GM21367 (cell line): ENCODE measurements at regions not wholly inside any gene's neighbourhood (a gene's known extent, or its start where the extent isn't known, plus 50 kb on each side); places are given as distances from the start of the nearest gene placed in this dataset.
"Not testable (repeated sequence)": the region's sequence is repeated elsewhere in the genome, so short reads cannot be mapped to it uniquely, and the experiment has no call there.

ENCODE experiments used
- ATAC-seq: cut with Tn5 transposase; IDR thresholded peaks from one replicate; pipeline ENCODE4 v1.9.1; 2021; ENCODE audit not compliant: unreplicated experiment

GRCh38 chr12:9413862-9414261 is 193.9 kb downstream of the KLRB1 start:
- not testable (repeated sequence) for ATAC-seq

GRCh38 chr12:9412459-9412858 is 195.3 kb downstream of the KLRB1 start:
- not testable (repeated sequence) for ATAC-seq

GRCh38 chr12:9411616-9412268 is 196.0 kb downstream of the KLRB1 start:
- not testable (repeated sequence) for ATAC-seq

GRCh38 chr12:9407425-9407748 is 199.2 kb upstream of the PZP start:
- ATAC-seq, result not testable (repeated sequence)

DNA sequence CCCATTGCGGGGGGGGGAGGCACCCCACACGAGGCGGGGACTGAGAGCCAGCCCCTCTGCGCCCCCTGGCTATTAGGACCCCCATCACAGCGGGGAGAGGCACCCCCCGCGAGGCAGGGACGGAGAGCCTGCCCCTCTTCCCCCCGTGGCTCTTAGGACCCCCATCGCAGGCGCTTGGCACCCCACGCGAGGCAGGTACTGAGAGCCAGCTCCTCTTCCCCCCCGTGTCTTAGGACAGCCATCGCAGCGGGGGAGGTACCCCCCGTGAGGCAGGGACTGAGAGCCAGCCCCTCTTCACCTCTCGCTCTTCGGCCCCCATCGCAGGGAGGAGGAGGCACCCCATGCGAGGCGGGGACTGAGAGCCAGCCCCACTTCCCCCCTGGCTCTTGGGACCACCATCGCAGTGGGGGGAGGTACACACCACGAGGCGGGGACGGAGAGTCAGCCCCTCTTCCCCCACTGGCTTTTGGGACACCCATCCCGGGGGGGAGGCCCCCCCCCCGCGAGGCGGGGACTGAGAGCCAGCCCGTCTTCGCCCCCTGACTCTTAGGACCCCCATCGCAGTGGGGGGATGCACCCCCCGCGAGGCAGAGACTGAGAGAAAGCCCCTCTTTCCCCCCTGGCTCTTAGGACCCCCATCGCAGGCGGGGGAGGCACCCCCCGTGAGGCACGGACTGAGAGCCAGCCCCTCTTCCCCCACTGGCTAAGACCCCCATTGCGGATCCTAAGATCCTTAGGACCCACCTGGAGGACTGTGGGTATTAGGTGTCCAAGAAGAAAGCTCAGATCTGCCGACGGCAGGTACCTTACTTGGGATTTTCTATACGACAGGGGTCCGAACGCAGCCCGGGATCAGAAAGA is 198.6 kb upstream of the PZP start:
- ATAC-seq, result no peak

DNA sequence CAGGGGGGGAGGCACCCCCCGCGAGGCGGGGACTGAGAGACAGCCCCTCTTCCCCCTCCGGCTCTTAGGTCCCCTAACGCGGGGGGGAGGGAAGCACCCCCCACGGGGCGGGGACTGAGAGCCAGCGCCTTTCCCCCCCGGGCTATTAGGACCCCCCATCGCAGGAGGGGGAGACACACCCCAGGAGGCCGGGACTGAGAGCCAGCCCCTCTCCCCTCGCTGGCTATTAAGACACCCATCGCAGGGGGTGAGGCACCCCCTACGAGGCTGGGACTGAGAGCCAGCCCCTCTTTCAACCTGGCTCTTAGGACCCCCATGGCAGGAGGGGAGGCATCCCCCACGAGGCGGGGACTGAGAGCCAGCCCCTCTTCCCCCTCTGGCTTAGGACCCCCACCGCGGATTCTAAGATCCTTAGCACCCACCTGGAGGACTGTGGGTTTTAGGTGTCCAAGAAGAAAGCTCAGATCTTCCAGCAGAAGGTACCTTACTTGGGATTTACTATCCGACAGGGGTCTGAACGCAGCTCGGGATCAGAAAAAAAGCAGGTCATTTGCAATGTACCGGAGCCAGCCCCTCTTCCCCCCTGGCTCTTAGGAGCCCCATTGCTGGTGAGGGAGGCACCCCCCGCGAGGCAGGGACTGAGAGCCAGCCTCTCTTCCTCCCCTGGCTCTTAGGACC is 197.8 kb upstream of the PZP start:
- ATAC-seq, result no peak

GRCh38 chr12:9404469-9405260 is 196.5 kb upstream of the PZP start:
- no peak for ATAC-seq

DNA sequence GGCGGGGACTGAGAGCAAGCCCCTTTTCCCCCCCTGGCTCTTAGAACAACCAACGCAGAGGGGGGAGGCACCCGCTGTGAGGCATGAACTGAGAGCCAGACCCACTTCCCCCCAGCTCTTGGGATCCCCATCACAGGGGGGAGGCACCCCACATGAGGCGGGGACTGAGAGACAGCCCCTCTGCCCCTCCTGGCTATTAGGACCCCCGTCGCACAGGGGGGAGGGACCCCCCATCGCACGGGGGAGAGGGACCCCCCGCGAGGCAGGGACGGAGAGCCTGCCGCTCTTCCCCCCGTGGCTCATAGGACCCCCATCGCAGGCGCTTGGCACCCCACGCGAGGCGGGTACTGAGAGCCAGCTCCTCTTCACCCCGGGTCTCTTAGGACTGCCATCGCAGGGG is 195.8 kb upstream of the PZP start:
- no peak for ATAC-seq

DNA sequence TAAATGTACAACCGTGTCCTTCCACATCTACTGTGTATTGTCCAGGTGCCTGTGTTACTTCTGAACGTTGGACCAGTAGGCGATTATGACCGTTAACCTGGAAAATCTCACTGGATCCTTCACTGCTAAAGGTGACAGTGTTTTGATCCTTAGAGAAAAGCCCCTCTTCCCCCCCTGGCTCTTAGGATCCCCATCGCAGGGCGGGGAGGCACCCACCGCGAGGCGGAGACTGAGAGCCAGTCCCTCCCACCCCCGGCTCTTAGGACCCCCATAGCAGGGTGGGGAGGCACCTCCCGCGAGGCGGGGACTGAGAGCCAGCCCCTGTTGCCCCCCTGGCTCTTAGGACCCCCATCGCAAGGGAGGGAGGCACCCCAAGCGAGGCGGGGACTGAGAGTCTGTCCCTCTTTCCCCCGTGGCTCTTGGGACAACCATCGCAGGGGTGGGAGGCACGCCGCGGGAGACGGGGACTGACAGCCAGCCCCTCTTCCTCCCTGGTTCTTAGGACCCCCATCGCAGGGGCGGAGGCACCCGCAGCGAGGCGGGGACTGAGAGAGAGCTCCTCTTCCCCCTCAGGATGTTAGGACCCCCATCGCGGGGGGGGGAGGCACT is 194.3 kb upstream of the PZP start:
- not testable (repeated sequence) for ATAC-seq

- ATAC-seq, result not testable (repeated sequence)
These were observed 188.2 kb upstream of the PZP start for GRCh38 chr12:9396367-9396766.

GRCh38 chr12:9395220-9395619 is 187.0 kb upstream of the PZP start:
- ATAC-seq, result not testable (repeated sequence)

DNA sequence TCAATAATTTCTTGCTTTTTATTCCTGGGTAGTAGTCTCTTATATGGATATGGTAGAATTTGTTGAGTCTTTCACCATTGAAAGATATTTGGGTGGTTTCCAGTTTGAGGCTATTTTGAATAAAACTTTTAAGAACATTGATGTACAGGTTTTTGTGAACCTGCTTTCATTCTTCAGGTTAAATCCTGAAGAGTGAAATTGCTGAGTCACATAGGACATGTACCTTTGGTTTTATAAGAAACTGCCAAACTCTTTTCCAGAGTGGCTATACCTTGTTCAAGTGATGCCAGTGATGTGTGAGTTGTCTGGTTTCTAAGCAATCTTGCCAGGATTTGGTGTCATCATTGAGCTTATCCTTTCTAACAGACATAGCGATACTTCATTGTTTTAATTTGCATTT is 184.6 kb upstream of the PZP start:
- ATAC-seq, result no peak

DNA sequence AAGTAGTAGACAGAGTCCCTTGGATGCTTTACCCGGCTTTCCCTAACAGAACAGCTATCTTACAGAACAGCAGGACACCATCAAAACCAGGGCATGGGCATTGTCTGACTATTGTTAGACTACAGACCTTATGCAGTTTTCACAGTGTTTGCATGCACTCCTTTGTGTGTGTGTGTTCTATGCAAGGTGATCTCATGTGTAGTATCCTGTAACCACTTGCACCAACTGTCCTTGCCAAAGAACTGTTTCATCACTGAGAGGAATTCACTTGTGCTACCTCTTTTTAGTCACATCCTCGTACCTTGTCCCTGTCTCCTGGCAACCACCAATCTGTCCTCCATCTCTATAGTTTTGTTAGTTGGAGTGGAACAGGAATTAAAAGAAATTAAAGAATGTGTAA is 183.6 kb upstream of the PZP start:
- ATAC-seq, result no peak

GRCh38 chr12:9390761-9391160 is 182.6 kb upstream of the PZP start:
- ATAC-seq, result no peak

DNA sequence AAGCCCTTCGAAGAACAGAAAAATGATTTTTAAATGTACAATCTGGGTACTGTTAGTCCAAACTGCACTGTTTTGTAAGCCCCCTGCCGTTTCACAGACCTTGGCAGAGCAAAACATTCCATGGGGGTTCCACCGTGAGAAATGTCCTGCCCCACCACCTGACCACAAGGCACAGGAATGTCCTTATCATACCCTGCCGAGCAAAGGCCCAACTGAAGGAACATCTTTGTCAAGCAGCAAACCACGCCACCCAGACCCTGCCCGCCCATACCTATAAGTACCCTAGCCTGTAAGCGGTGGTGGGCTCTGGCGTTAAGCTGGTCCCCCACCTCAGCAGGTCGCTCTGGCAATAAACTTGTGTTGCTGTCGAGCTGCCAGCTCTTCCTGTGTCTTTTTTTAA is 181.6 kb upstream of the PZP start:
- ATAC-seq, result no peak

- ATAC-seq, result no peak
These were observed 180.2 kb upstream of the PZP start for GRCh38 chr12:9388379-9388778.

GRCh38 chr12:9387450-9387849 is 179.3 kb upstream of the PZP start:
- no peak for ATAC-seq

GRCh38 chr12:9383585-9383984 is 175.4 kb upstream of the PZP start:
- ATAC-seq, result no peak

DNA sequence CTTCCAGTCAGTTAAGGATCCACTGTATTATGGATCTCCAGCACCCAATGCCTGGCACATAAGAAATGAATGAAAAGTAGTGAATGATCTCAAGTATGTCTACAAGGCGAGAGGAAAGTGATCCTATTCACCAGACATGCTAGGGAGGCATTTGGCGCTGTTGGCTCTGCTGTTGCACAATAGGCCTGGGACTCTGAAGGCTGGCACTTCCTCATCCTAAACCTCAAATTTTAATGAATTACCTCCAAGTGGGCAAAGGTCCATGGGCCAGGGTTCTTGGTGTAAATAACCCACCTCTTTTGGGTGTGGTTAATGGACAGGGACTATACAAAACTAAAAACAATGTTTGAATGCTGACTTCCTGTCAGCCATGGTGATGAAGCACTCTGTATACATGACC is 173.4 kb upstream of the PZP start:
- no peak for ATAC-seq

DNA sequence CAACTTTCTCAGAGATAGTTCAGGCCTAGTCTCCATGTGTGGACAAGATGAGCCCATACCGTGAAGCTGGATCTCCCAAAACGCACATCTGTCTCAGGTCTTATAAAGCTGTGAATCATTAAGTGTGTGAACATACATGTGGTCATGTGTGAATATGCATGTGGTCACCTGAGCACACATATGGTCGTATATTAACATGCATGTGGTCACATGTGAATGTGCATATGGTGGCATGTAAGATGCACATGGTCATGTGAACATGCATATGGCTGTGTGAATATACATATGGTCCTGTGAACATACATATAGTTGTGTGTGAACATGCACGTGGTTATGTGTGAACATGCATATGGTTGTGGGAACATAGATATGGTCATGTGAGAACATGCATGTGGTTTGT is 172.5 kb upstream of the PZP start:
- no peak for ATAC-seq
